ENCODE measurements at regions not wholly inside any gene's neighbourhood (a gene's known extent, or its start where the extent isn't known, plus 50 kb on each side); places are given as distances from the start of the nearest gene placed in this dataset.

DNA sequence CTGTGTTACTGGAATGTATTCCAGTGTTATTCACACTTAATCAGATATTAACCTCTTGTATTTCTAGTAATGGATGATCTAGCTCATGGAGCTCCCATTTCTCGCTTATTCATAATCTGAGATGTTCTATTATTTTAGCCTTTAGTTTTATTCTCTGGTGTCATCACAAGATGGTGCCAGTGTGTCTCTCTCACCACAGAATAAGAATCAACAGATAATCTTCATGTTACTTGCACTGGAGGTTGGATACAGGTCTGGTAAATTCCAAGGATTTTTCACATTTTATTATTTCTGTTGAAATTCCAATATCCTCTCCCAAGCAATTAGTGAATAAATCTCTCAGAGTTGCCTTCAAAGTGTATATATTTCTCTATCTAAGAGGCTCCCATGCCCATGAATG lies 74.6 kb downstream of the CASP12 start:
- TF ChIP-seq, protein P1, sequence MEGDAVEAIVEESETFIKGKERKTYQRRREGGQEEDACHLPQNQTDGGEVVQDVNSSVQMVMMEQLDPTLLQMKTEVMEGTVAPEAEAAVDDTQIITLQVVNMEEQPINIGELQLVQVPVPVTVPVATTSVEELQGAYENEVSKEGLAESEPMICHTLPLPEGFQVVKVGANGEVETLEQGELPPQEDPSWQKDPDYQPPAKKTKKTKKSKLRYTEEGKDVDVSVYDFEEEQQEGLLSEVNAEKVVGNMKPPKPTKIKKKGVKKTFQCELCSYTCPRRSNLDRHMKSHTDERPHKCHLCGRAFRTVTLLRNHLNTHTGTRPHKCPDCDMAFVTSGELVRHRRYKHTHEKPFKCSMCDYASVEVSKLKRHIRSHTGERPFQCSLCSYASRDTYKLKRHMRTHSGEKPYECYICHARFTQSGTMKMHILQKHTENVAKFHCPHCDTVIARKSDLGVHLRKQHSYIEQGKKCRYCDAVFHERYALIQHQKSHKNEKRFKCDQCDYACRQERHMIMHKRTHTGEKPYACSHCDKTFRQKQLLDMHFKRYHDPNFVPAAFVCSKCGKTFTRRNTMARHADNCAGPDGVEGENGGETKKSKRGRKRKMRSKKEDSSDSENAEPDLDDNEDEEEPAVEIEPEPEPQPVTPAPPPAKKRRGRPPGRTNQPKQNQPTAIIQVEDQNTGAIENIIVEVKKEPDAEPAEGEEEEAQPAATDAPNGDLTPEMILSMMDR (conservative IDR thresholded peaks at IDR 0.05; ENCODE audit: low read depth, low read length), result no peak
- TF ChIP-seq EZH2 (IDR thresholded peaks at IDR 0.05; ENCODE audit: low read length, unreplicated experiment) (no peak), EZH2phosphoT487 (IDR thresholded peaks at IDR 0.05; ENCODE audit: borderline replicate concordance, low read length) (no peak)

Measured in PC-3 (cell line).